ENCODE measurements at regions not wholly inside any gene's neighbourhood (a gene's known extent, or its start where the extent isn't known, plus 50 kb on each side); places are given as distances from the start of the nearest gene placed in this dataset.
"Not testable (repeated sequence)": the region's sequence is repeated elsewhere in the genome, so short reads cannot be mapped to it uniquely, and the experiment has no call there.

DNA sequence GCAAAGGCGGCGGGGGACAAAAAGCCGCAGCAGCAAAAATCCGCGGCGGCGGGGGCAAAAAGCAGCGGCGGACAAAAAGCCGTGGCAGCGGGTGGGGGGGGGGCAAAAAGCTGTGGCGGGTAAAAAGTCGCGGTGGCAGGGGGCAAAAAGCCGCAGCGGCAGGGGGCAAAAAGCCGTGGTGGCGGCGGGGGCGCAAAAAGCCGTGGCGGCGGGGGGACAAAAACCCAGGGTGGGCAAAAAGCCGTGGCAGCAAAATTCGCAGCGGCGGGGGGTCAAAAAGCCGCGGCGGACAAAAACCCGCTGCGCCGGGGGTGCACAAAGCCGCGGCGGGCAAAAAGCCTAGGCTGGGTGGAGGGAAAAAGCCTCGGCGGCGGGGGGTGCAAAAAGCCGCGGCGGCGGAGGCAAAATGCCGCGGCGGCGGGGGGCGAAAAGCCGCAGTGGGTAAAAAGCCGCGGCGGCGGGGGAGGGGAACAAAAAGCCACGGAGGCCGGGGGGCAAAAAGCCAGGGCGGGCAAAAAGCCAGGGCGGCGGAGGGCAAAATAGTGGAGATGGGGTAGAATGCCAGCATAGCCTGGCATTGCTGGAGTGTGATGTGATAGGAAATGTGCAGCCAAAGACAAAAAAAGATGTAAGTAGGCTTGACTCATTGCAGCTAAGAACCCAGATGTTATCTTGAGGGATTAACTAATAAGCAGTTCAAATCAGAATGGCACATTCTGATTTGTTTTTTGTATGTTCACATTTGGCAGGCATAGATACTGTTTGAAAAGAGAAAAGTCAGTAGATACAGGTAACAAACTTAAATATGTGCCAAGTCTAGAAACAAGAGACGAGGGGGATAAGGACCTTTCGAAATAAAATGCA is 1076.3 kb downstream of the RPIA start:
- ChIA-PET CTCF (no interaction called here), POLR2A (no interaction called here)

DNA sequence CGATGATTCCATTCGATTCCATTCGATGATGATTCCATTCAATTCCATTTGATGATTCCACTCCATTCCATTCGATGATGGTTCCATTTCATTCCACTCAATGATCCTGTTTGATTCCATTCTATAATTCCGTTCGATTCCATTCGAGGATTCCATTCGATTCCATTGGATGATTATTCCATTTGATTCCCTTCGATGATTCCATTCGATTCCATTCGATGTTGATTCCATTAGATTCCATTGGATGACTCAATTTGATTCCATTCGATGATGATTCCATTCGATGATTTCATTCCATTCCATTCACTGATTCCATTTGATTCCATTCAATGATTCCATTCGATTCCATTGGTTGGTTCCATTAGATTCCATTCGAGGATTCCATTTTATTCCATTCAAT is 1084.4 kb downstream of the RPIA start:
- no peak for TF ChIP-seq CTCF (IDR thresholded peaks at IDR 0.05; ENCODE audit: insufficient read depth, low read length, missing control alignments)

More for the DNA sequence above, 1076.3 kb downstream of the RPIA start:
- TF ChIP-seq CTCF (IDR thresholded peaks at IDR 0.05; ENCODE audit: insufficient read depth, low read length, missing control alignments): no peak
- H3K4me3 ChIP-seq (ENCODE audit: low read depth, low read length): no peak overlapping the region
- DNase-seq (ENCODE audit: low read depth, low spot score): no peak

DNA sequence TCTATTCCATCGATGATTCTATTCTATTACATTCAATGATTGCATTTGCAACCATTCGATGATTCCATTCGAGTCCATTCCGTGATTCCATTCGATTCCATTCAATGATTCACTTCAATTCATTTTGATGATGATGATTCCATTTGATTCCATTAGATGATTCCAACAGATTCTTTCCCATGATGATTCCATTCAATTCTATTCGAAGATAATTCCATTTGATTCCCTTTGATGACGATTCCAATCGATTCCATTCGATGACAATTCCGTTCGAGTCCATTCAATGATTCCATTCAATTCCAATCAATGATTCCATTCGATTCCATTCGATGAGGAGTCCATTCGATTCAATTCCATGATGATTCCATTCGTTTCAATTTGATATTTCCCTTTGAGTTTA is 1088.8 kb downstream of the RPIA start:
- TF ChIP-seq CTCF (IDR thresholded peaks at IDR 0.05; ENCODE audit: insufficient read depth, low read length, missing control alignments): no peak
- CTCF ChIA-PET: no interaction called here

More for the DNA sequence above, 1084.4 kb downstream of the RPIA start:
- ChIA-PET POLR2A (no interaction called here), CTCF (no interaction called here)
- H3K4me3 ChIP-seq (ENCODE audit: low read depth, low read length): no peak overlapping the region
- no peak for DNase-seq (ENCODE audit: low read depth, low spot score)

GRCh38 chr2:89781962-89782361 is 1090.5 kb downstream of the RPIA start:
- TF ChIP-seq CTCF (IDR thresholded peaks at IDR 0.05; ENCODE audit: insufficient read depth, low read length, missing control alignments): no peak
- POLR2A ChIA-PET: no interaction called here
- no peak overlapping the region for H3K4me3 ChIP-seq (ENCODE audit: low read depth, low read length)
- DNase-seq (ENCODE audit: low read depth, low spot score): no peak
- CTCF ChIA-PET: no interaction called here

More for the DNA sequence above, 1088.8 kb downstream of the RPIA start:
- no peak for DNase-seq (ENCODE audit: low read depth, low spot score)
- POLR2A ChIA-PET: no interaction called here
- no peak overlapping the region for H3K4me3 ChIP-seq (ENCODE audit: low read depth, low read length)

DNA sequence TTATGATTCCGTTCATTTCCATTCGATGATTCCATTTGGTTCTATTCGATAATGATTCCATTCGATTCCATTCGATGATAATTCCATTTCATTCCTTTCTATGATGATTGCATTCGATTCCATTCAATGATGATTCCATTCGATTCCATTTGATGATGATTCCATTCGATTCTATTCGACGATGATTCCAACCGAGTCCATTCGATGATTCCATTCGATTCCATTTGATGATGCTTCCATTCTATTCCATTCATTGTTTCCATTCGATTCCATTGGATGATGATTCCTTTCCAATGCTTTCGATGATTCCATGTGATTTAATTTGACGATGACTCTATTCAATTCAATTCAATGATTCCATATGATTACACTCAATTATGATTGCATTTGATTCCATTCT is 1093.5 kb downstream of the RPIA start:
- H3K4me3 ChIP-seq (ENCODE audit: low read depth, low read length): no peak overlapping the region
- no peak for TF ChIP-seq CTCF (IDR thresholded peaks at IDR 0.05; ENCODE audit: insufficient read depth, low read length, missing control alignments)
- POLR2A ChIA-PET: no interaction called here
- DNase-seq (ENCODE audit: low read depth, low spot score): no peak
- CTCF ChIA-PET: no interaction called here

GRCh38 chr2:89785528-89785927 is 1094.1 kb downstream of the RPIA start:
- POLR2A ChIA-PET; DNase-seq (ENCODE audit: low read depth, low spot score); CTCF ChIA-PET: not testable (repeated sequence)

GRCh38 chr2:89786642-89787041 is 1095.2 kb downstream of the RPIA start:
- CTCF ChIA-PET: not testable (repeated sequence)

More at GRCh38 chr2:89785528-89785927, 1094.1 kb downstream of the RPIA start:
- not testable (repeated sequence) for H3K4me3 ChIP-seq (ENCODE audit: low read depth, low read length)

GRCh38 chr2:89795530-89795929 is 1104.1 kb downstream of the RPIA start:
- DNase-seq (ENCODE audit: low read depth, low spot score); H3K4me3 ChIP-seq (ENCODE audit: low read depth, low read length); POLR2A ChIA-PET; CTCF ChIA-PET: not testable (repeated sequence)

More at GRCh38 chr2:89786642-89787041, 1095.2 kb downstream of the RPIA start:
- DNase-seq (ENCODE audit: low read depth, low spot score); H3K4me3 ChIP-seq (ENCODE audit: low read depth, low read length); POLR2A ChIA-PET: not testable (repeated sequence)
